ENCODE measurements at regions not wholly inside any gene's neighbourhood (a gene's known extent, or its start where the extent isn't known, plus 50 kb on each side); places are given as distances from the start of the nearest gene placed in this dataset.

GRCh38 chr9:69970001-69970533, 73.6 kb upstream of the MAMDC2 start:
- TF ChIP-seq CTCF (IDR thresholded peaks at IDR 0.05) (no peak), POLR2A (IDR thresholded peaks at IDR 0.05) (no peak)

Measured in thyroid gland (tissue), 4 donors.